NCI-H345 treated with DMSO at 0.1 percent for 48 hours (cell line): ENCODE measurements at regions not wholly inside any gene's neighbourhood (a gene's known extent, or its start where the extent isn't known, plus 50 kb on each side); places are given as distances from the start of the nearest gene placed in this dataset.

ENCODE experiments used
- DNase-seq: peaks from one replicate; lab custom pipeline; 2025; ENCODE audit not compliant: unreplicated experiment; lab: John Stamatoyannopoulos, UW

DNA sequence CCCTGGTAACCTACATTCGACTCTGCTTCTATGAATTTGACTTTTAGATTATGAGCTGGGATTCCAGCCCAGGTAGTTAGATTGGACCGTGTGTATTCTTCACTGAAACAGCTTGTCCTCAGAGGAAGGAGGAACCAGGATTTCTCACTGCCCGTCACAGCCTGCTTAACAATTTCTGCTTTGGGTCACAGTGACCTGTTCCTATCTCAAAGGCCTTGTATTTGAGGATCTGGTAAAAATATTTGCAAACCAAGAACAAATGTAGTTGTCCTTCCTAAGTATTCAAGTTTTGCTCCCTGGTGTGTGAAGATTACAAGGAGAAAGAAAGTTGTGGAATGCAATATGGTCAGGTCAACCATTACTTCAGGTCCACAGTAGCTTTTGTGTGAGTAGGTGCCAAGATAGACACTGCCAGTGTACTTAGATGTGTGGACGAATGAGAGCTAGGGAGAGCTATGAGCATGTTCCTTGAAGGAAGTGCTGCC lies 55.1 kb downstream of the KIF4B start:
- no peak for DNase-seq

DNA sequence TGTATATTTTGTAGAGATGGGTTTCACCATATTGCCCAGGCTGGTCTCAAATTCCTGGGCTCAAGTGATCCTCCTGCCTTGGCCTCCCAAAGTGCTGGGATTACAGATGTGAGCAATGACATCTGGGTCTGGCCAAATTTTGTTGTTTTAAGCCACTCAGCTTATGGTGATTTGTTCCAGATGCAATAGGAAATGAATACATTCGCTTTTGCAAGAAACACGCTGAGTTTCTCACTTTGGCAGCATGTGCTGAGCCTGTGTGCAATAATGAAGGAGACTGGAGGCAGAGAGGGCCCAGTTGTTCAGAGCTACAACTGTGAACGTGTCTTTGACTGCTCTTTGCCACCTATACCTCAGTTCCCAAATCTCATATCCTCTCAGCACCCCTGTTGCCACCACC lies 56.4 kb downstream of the KIF4B start:
- no peak for DNase-seq

DNA sequence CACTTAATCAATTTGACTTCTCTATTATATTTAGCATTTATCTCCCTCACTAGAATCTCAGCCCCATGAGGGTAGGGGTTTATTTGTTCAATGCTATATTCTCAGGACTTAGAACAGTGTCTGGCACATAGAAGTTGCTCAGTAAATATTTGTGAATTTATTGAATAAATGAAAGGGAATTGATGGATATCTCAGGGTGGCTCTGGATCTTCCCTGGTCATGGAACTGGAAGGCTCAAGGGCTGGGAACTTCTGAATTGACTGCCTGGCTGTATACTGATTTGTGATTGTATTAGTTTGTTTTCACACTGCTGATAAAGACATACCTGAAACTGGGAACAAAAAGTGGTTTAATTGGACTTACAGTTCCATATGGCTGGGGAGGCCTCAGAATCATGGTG lies 57.2 kb downstream of the KIF4B start:
- DNase-seq, result no peak

DNA sequence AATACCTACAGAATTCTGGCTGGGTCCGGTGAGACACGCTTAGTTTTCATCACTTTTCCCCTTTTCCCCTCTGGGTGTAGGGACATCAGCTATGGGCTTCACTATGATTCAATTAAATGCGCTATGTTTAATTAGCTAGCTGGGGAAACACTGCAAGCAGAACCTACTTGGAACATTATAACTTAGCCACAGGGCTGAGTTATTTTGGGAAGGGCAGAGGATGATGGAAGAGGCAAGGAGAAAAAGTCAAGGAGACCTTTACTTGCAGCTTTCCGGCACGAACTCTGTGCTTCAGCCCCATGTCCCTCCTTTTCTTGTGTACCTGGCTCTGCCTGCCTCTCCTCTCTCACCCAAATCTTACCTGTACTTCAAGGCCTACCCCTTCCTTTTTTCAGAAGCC lies 62.8 kb downstream of the KIF4B start:
- no peak for DNase-seq

DNA sequence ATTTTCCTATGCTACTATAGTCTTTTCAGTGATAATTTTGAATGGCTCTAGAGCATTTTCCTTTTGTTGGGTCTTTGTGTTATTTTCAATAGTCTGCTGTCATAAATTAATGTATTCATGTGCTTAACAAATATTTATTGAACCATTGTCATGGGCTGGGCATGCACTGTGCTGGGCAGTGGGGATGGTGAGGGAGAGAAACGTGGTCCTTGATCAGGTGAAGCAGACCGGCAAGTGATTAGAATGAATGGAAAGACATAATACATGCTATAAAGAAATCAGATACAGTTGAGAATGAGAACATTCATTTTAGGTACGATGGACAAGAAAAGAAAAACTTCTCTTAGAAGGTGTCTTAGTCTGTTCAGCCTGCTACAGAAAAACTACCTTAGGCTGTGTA lies 66.1 kb downstream of the KIF4B start:
- no peak for DNase-seq

DNA sequence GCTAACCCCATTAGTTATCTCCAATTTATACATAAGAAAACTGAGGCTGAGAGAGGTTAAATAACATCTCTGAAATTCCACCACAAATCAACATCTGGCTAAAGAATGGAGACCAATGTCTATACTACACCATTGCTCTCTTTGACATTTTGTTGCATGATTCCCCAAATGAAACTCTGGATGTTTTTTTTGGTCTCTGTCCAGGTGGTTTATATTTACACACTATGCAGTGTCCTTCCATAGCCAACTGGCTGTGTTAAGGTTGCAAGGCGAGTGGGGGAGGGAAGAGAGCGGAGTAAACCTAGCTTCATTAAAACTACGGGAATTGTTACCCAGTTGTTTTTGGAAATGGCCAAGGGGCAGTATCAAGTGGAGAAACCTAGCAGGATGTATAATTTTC lies 67.2 kb downstream of the KIF4B start:
- no peak for DNase-seq

- no peak for DNase-seq
Observed at GRCh38 chr5:155081618-155082017, 68.1 kb downstream of the KIF4B start.

DNA sequence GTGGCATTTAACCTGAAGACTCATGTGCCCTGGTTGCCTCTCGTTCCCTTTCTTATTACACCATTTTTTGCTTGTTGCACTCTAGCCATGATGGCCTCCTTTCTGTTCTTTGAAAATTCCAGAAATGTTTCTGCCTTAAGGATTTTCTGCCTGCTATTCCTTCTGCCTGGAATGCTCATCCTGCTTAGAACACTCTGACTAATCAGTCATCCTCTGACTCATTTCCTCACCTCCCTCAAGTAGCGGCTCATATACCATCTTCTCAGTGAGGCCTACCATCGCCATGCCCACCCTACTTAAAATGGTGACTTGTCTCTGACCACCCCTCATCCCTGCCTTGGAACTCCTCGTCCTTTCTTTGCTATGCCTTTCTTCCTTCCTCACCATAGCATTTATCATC lies 68.8 kb downstream of the KIF4B start:
- DNase-seq, result no peak

DNA sequence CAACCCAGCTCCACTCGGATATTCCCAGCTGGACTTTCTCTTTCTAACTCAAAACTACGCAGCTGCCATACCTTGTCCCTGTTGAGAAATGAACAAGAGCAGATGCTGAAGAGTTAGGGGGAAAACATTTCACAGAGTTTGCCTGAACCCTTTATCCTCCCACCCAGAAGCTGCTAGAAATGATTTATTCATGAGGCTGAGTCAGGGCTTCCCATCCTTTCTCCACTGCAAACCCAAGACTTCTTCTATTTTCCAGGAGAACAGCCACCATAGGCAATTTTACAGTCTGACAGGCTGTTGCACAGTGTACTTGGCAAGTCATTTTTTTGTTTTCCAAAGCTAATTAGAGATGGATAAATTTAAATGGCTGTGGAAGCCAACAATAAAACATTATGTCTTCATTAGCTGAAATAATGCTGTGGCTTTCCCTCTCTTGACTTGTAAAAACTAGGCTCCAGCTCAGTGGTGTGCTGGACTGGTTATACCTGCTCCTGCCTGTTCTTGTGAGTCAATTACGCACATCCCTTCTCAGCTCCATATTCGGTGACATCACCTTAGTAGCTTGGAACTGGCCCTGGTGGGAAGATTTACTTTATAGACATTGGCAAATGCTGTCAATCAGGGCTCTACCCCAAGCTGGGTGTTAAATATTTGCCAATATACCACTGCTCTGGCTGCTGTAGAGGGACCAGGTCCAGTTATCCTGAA lies 71.9 kb downstream of the KIF4B start:
- DNase-seq, result no peak

- no peak for DNase-seq
Observed at GRCh38 chr5:155087036-155087435, 73.5 kb downstream of the KIF4B start.

DNA sequence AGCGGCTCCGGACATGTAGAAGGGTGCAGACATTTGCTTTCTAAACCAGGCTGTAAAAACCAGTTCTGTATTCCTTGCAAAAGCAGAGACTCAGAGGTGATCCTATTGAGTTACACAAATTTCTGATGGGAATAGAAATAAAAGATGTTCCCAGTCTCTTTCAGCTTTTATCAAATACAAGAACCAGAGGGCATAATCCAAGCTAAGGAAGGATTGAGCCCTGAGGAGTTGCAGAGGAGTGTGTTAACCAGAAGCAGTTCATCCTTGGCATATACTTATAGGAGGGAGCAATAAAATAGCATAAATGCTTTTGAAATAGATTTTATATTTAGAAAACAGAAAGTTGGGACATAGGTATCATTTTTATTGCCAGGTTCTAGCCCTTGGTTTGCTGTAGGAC lies 75.3 kb downstream of the KIF4B start:
- DNase-seq, result no peak

DNA sequence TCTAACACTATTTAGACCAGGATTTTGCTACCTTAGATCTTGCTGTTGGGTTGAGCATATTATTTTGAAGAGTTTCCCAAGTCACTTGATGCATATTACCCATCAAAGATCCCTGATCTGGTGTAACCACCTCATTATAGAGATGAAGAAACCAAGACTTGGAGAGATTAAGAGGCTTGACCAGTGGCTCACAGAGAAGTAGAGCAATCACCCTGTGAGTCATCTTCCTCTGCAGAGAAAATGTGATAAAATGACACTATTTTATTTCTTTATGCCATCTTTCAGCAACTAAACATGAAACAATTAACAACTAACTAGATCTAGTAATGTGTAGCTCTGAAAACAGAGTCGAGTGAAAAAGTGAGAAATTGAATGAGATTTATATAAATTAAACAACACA lies 76.1 kb downstream of the KIF4B start:
- no peak for DNase-seq

DNA sequence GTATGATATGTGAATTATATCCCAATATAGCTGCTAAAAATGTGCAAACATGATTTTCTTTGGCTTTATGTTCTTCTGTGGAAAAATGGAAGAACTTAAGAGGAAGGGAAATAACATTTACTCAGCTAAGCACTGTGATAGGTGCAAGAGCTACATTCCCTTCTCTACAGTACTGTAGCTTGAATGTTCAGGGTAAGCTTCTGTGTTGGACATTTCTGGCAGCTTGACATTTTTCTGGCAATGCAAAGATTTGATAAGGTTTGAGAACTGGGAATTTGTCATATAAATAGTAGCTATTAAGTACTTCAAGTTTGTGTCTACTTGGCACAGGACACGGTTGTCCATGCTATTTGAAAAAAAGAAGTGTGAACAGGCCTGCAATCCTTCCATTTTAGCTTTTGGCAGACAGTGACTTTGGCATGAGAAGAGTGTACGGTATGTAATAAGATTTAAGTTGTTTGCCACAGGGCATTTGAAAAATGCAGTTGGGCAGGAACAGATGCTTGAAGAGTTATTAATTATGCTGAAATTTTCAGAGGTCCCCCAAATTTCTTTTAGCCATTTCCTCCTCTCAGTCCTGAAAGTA lies 77.6 kb downstream of the KIF4B start:
- DNase-seq, result no peak

DNA sequence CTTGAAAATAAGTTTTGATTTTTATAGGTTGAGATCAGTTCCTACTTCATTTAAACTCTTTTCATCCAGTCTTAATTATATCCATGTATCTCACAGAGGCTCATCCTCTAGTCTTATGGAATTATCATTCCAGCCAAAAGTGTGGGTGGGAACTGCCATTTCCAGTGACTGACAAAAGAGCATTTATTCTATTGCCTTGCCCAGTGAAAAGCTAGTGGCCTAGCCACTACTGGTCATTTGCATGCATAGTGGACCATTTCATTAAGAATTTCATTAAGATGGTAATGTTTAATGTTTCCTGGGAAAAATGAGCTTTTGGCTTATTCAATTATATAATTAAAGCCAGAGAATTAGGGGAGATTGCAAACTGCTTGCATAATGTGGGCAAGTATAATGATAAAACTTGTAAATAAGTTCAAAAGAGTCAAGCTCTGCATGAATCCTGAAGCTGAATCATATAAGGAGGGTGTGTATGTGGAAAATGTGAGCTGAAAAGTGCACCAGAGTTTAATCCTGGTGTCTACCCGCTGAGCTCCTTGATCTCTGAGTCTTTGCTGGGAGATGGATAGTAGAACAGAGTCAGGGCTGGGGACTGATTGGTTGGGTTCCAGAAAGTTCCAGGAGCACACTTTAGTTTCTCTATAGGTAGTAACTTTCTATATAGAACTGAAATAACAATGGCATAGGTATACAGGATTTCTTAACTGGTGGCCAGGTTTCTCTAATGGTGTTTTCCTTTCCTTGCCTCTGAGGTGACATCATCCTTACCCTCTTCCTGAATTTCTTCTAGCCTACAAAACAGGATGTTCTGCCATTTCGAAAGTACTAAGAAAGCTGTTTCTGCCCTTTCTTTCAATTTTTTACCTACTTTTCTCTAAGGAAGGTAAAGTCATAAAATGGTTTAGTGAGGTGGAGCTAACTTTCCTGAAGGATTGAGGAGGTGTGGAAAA lies 78.5 kb downstream of the KIF4B start:
- no peak for DNase-seq

- DNase-seq, result no peak
Observed at GRCh38 chr5:155094455-155094854, 80.9 kb downstream of the KIF4B start.

DNA sequence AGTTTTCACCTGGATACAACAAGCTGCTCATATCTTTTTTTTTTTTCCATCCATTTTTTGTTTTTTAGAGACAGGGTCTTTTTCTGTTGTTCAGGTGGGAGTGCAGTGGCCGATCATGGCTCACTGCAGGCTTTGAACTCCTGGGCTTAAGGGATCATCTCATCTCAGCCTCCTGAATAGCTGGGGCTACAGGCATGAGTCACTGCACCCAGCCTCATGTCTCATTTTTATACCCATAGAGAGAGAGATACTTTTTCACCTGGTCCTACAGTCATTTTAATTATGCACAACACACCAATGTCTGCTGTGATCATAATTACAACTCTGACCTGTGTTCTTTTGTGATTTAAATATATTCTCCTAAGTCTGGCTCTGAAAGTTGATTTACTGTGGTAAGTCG lies 84.4 kb downstream of the KIF4B start:
- DNase-seq, result no peak

- DNase-seq, result no peak
Observed at GRCh38 chr5:155098433-155098832, 84.9 kb downstream of the KIF4B start.

GRCh38 chr5:155101697-155102096 lies 88.1 kb downstream of the KIF4B start:
- no peak for DNase-seq

GRCh38 chr5:155103146-155103545 lies 89.6 kb downstream of the KIF4B start:
- DNase-seq, result no peak

- no peak for DNase-seq
Observed at GRCh38 chr5:155104441-155104840, 90.9 kb downstream of the KIF4B start.

GRCh38 chr5:155106221-155106620 lies 92.7 kb downstream of the KIF4B start:
- no peak for DNase-seq

DNA sequence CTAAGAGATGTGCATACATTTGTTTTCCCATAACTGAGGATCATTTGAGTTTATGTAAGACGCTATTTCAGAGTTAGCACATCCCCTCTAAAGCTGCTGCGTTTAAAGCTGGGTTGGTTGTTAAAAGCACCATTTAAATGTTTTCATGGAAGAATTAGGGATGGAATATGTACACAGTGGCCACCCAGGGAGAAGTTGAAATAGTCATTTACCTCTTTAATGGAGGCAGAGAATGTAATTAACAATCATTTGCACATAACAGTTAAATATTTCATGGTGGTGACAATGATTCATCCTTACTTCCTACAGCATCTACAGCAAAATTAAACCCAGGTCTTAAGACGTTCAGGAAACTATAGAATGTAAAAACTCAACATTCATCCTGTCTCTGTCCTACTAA lies 100.3 kb downstream of the KIF4B start:
- DNase-seq, result no peak
